H9 (cell line): ENCODE measurements at regions not wholly inside any gene's neighbourhood (a gene's known extent, or its start where the extent isn't known, plus 50 kb on each side); places are given as distances from the start of the nearest gene placed in this dataset.

Source experiments
- DNase-seq: peaks from one replicate; pipeline ENCODE4 v3.0.0-alpha.2; 2017
- H2AFZ ChIP-seq: one replicate; pipeline ENCODE4 v1.6.1; 2013; ENCODE audit warnings: mild to moderate bottlenecking, low read length, control low read depth, moderate library complexity
- H2AK5ac ChIP-seq: 2 replicates; pipeline ENCODE4 v1.6.1; 2013; ENCODE audit warnings: low read length, control low read depth, mixed read lengths; ENCODE audit not compliant: insufficient read length
- H2BK120ac ChIP-seq: one replicate; pipeline ENCODE4 v1.6.1; 2013; ENCODE audit warnings: low read depth, mild to moderate bottlenecking, low read length, control low read depth, inconsistent platforms; ENCODE audit not compliant: poor library complexity, severe bottlenecking
- H2BK12ac ChIP-seq: 2 replicates; pipeline ENCODE4 v1.6.1; 2013; ENCODE audit warnings: low read length, control low read depth, mixed read lengths, low read depth; ENCODE audit not compliant: insufficient read length
- H2BK15ac ChIP-seq: 2 replicates; pipeline ENCODE4 v1.6.1; 2013; ENCODE audit warnings: low read depth, low read length, control low read depth
- H2BK20ac ChIP-seq: one replicate; pipeline ENCODE4 v1.6.1; 2013; ENCODE audit warnings: low read depth, mild to moderate bottlenecking, low read length, control low read depth, inconsistent platforms; ENCODE audit not compliant: poor library complexity, severe bottlenecking
- H2BK5ac ChIP-seq: 2 replicates; pipeline ENCODE4 v1.6.1; 2013; ENCODE audit warnings: low read length, control low read depth, mixed read lengths; ENCODE audit not compliant: insufficient read length
- H3K14ac ChIP-seq: 2 replicates; pipeline ENCODE4 v1.6.1; 2013; ENCODE audit warnings: low read length, control low read depth; ENCODE audit not compliant: insufficient read depth
- H3K18ac ChIP-seq: 2 replicates; pipeline ENCODE4 v1.6.1; 2013; ENCODE audit warnings: low read depth, mild to moderate bottlenecking, mixed read lengths, low read length, control low read depth; ENCODE audit not compliant: insufficient read length
- H3K23ac ChIP-seq: 2 replicates; pipeline ENCODE4 v1.6.1; 2013; ENCODE audit warnings: low read length, control low read depth, mixed read lengths, low read depth; ENCODE audit not compliant: insufficient read length
- H3K23me2 ChIP-seq: 2 replicates; pipeline ENCODE4 v1.6.1; 2013; ENCODE audit warnings: low read depth, mild to moderate bottlenecking, mixed read lengths, low read length, control low read depth; ENCODE audit not compliant: insufficient read length, poor library complexity, severe bottlenecking
- H3K27ac ChIP-seq: 2 replicates; pipeline ENCODE4 v1.5.1; 2013; ENCODE audit warnings: low read length, control low read depth, mixed read lengths, low read depth; ENCODE audit not compliant: insufficient read length
- H3K27me3 ChIP-seq: 2 replicates; pipeline ENCODE4 v1.6.1; 2013; ENCODE audit warnings: low read length, control low read depth, inconsistent platforms; ENCODE audit not compliant: insufficient read depth
- H3K4ac ChIP-seq: 2 replicates; pipeline ENCODE4 v1.6.1; 2013; ENCODE audit warnings: low read depth, mild to moderate bottlenecking, control low read depth, inconsistent platforms, low read length, moderate library complexity
- H3K4me1 ChIP-seq: 2 replicates; pipeline ENCODE4 v1.6.1; 2013; ENCODE audit warnings: low read length, control low read depth, inconsistent platforms; ENCODE audit not compliant: insufficient read depth
- H3K4me2 ChIP-seq: 2 replicates; pipeline ENCODE4 v1.6.1; 2013; ENCODE audit warnings: low read length, control low read depth, mixed read lengths; ENCODE audit not compliant: insufficient read length, insufficient read depth
- H3K56ac ChIP-seq: 2 replicates; pipeline ENCODE4 v1.6.1; 2013; ENCODE audit warnings: low read depth, mild to moderate bottlenecking, mixed read lengths, low read length, control low read depth; ENCODE audit not compliant: insufficient read length
- H3K79me1 ChIP-seq: 2 replicates; pipeline ENCODE4 v1.6.1; 2013; ENCODE audit warnings: low read depth, mild to moderate bottlenecking, moderate library complexity, low read length, control low read depth, inconsistent platforms; ENCODE audit not compliant: insufficient read depth, poor library complexity, severe bottlenecking
- H3K79me2 ChIP-seq: 2 replicates; pipeline ENCODE4 v1.6.1; 2013; ENCODE audit warnings: low read length, control low read depth, inconsistent platforms; ENCODE audit not compliant: insufficient read depth
- H3K9ac ChIP-seq: 2 replicates; pipeline ENCODE4 v1.6.1; 2013; ENCODE audit warnings: low read length, control low read depth, mixed read lengths; ENCODE audit not compliant: insufficient read length; ENCODE audit errors: extremely low read depth
- H3K9me3 ChIP-seq: one replicate; pipeline ENCODE4 v1.6.1; 2013; ENCODE audit warnings: low read depth, low read length, inconsistent platforms; ENCODE audit not compliant: control insufficient read depth
- H3T11ph ChIP-seq: one replicate; pipeline ENCODE4 v1.6.1; 2013; ENCODE audit warnings: mild to moderate bottlenecking, low read length, control low read depth, inconsistent platforms
- H4K20me1 ChIP-seq: one replicate; pipeline ENCODE4 v1.6.1; 2013; ENCODE audit not compliant: control insufficient read depth, insufficient read length, insufficient read depth
- H4K5ac ChIP-seq: 2 replicates; pipeline ENCODE4 v1.6.1; 2013; ENCODE audit warnings: low read depth, mild to moderate bottlenecking, mixed read lengths, low read length, control low read depth; ENCODE audit not compliant: insufficient read length
- H4K8ac ChIP-seq: replicated peaks from 2 replicates; pipeline ENCODE4 v1.6.1; 2013; ENCODE audit warnings: low read length, control low read depth, mixed read lengths, low read depth; ENCODE audit not compliant: insufficient read length
- H4K91ac ChIP-seq: 2 replicates; pipeline ENCODE4 v1.6.1; 2013; ENCODE audit warnings: low read depth, mild to moderate bottlenecking, moderate library complexity, mixed read lengths, low read length, control low read depth; ENCODE audit not compliant: insufficient read length
- H3K27ac Mint-ChIP-seq, 3 experiments: 2 replicates in 2 of 3; 3 replicates in 1 of 3; pipeline ENCODE4 v1.8.0; 2020 to 2021; ENCODE audit warnings: mixed read lengths in 3 of 3, mild to moderate bottlenecking in 1 of 3, moderate library complexity in 1 of 3
- H3K27me3 Mint-ChIP-seq: 2 replicates; pipeline ENCODE4 v1.8.0; 2021; ENCODE audit warnings: low read depth, mild to moderate bottlenecking, moderate library complexity, mixed read lengths
- H3K36me3 Mint-ChIP-seq, 3 experiments: 2 replicates in 2 of 3; 3 replicates in 1 of 3; pipeline ENCODE4 v1.8.0; 2020 to 2021; ENCODE audit warnings: low read depth in 3 of 3, mixed read lengths in 3 of 3; ENCODE audit not compliant: insufficient read depth in 1 of 3
- H3K4me1 Mint-ChIP-seq, 2 experiments: 2 replicates each; pipeline ENCODE4 v1.8.0; 2020; ENCODE audit warnings: mixed read lengths in 2 of 2
- H3K4me3 Mint-ChIP-seq, 2 experiments: 2 replicates in 1 of 2; 3 replicates in 1 of 2; pipeline ENCODE4 v1.8.0; 2020 to 2021; ENCODE audit warnings: mild to moderate bottlenecking in 2 of 2, mixed read lengths in 2 of 2, moderate library complexity in 1 of 2
- H3K9me3 Mint-ChIP-seq, 2 experiments: 2 replicates in 1 of 2; 3 replicates in 1 of 2; pipeline ENCODE4 v1.8.0; 2020; ENCODE audit warnings: mild to moderate bottlenecking in 2 of 2, mixed read lengths in 2 of 2, moderate library complexity in 1 of 2
- WGBS: extraction: QIAGEN DNeasy Blood & Tissue Kit; methylation state at CpG from one replicate; pipeline ENCODE4 v1.1.7; 2013; ENCODE audit warnings: missing lambda C conversion rate, low lambda C conversion rate, mixed read lengths; ENCODE audit not compliant: insufficient read length; ENCODE audit errors: extremely low coverage; 5-methylcytosine and 5-hydroxymethylcytosine counted together
- TF ChIP-seq, protein P1 (sequence below): fragments of 200-600 bp; sonication (generic); conservative IDR thresholded peaks from 3 replicates; pipeline ENCODE4 v1.8.0; 2021; ENCODE audit warnings: antibody characterized with exemption, mild to moderate bottlenecking

DNA sequence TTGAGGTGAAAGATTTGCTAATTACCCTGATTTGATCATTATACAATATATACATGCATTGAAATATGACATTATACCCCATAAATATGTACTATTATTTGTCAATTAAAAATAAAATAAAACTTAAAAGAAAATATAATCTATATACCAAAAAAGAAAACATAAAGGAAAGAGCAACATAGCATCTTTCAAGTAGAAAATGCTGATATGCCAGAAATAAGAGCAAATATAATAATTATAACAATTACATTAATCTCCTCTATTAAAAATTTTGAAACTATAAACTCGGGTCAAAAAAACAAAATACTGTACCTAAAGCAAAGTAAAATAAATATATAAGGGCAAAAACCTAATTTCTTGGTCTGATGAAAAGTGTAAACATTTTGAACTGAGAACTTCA, 209.3 kb upstream of the PDE1C start:
- Histone ChIP-seq H3K27me3 (no peaks in the 10 kb centered on the region), H2BK5ac (no peak overlapping the region)
- DNase-seq, result no peak

More for the DNA sequence above, 209.3 kb upstream of the PDE1C start:
- Histone ChIP-seq H2BK12ac (no peak overlapping the region), H3T11ph (no peak overlapping the region), H3K4ac (no peak overlapping the region), H3K4me2 (no peak overlapping the region), H3K56ac (no peak overlapping the region), H3K23me2 (no peaks in the 10 kb centered on the region), H3K18ac (no peak overlapping the region), H3K23ac (no peak overlapping the region), H4K5ac (no peak overlapping the region), H2AK5ac (no peak overlapping the region), H3K79me2 (no peaks in the 10 kb centered on the region), H3K27ac (no peak overlapping the region), H2BK15ac (no peak overlapping the region), H3K9ac (no peak overlapping the region), H4K20me1 (no peaks in the 10 kb centered on the region), H2BK20ac (no peak overlapping the region), H3K9me3 (no peaks in the 10 kb centered on the region), H3K4me1 (no peaks in the 10 kb centered on the region), H3K14ac (no peak overlapping the region), H4K8ac (no peak overlapping the region), H4K91ac (no peak overlapping the region), H2AFZ (no peak overlapping the region), H3K79me1 (no peaks in the 10 kb centered on the region), H2BK120ac (no peak overlapping the region)
- Mint-ChIP-seq H3K4me3 (no peak overlapping the region), H3K27me3 (peaks cover 37% of the 10 kb centered on the region), H3K36me3 (no peaks in the 10 kb centered on the region; a peak in 1 of 7 replicates), H3K4me1 (no peaks in the 10 kb centered on the region), H3K9me3 (no peaks in the 10 kb centered on the region), H3K27ac (no peak overlapping the region)
- TF ChIP-seq, protein P1, sequence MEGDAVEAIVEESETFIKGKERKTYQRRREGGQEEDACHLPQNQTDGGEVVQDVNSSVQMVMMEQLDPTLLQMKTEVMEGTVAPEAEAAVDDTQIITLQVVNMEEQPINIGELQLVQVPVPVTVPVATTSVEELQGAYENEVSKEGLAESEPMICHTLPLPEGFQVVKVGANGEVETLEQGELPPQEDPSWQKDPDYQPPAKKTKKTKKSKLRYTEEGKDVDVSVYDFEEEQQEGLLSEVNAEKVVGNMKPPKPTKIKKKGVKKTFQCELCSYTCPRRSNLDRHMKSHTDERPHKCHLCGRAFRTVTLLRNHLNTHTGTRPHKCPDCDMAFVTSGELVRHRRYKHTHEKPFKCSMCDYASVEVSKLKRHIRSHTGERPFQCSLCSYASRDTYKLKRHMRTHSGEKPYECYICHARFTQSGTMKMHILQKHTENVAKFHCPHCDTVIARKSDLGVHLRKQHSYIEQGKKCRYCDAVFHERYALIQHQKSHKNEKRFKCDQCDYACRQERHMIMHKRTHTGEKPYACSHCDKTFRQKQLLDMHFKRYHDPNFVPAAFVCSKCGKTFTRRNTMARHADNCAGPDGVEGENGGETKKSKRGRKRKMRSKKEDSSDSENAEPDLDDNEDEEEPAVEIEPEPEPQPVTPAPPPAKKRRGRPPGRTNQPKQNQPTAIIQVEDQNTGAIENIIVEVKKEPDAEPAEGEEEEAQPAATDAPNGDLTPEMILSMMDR, result no peak
- WGBS, result no CpG with 5 or more reads among the region's 1 CpG
